Left renal cortex interstitium (tissue), 4 donors: ENCODE measurements at regions not wholly inside any gene's neighbourhood (a gene's known extent, or its start where the extent isn't known, plus 50 kb on each side); places are given as distances from the start of the nearest gene placed in this dataset.
"Not testable (repeated sequence)": the region's sequence is repeated elsewhere in the genome, so short reads cannot be mapped to it uniquely, and the experiment has no call there.

Source experiments
- DNase-seq, 4 donors: peaks; one replicate each; pipeline ENCODE4 v3.0.0-alpha.2; 2013; ENCODE audit warnings: low read depth in 4 of 4, low spot score in 2 of 4, missing footprints in 1 of 4

DNA sequence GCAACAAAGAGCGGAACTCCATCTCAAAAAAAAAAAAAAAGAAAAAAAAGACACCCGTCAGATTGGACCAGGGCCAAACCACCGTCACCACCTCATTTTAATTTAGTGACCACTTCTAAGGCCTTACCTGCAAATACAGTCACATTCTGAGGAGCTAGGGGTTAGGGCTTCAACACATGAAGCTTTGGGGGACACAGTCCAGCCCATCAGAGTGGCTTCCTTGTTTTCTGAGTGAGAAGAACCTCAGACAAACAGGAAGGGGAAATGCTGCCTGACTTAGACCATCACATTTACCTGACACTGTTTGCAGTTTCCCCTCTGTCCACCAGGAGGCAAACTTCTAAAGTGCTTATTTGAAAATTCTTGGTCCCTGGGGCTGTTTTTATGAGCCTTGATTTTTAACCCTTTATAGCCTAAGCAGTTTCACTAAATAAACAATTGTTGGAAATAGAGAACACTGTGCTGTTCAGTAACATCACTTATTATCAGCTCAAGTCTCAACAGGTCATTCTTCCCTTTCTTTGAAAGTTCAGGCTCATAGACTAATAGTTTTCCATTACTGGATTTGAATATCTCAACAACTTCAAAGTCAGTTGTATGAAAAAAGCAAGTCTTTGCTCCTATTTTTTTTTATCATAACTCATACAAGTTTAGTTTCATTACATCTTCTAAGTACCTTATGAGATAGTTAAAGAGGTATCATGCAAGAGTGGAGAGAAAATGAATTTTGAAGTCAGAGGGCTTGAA, 74.9 kb upstream of the WASF3 start:
- DNase-seq = peak; percentile 50 to 69 (median 54)

DNA sequence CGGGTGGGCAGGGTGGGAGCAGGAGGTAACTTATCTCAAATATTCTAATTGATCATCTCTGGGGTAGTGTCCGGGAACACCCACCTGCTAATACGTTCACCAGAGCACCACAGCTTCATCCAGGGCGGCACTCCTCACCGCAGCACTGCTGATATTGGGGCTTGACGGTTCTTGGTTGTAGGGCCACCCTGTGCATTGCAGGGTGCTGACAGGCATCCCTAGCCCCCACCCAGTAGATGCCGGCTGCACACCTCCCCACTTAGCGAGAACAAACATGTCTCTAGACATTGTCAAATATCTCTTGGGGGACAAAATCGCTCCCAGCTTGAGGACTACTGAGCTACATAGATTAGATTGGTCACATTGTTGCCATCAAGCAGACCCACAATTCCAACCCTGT, 73.9 kb upstream of the WASF3 start:
- no peak for DNase-seq

DNA sequence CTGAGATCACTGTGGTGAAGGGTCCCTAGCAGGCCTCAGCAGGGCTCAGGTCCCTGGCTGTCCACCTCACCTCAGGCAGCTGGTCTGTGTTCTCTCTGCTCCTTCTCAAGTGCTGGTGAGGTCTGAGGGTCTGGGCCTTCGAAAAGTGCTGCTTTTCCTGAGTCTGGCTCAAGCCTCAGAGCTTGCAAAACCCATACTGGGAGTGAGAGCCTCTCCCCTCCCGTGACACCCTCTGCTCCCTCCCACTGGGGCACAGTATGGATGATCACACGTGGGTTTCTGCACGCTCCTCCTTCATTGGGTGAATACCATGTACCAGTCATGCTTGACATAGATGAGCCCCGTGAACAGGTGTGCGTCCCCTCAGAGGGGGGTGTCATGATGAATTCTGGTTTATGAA, 73.3 kb upstream of the WASF3 start:
- no peak for DNase-seq

DNA sequence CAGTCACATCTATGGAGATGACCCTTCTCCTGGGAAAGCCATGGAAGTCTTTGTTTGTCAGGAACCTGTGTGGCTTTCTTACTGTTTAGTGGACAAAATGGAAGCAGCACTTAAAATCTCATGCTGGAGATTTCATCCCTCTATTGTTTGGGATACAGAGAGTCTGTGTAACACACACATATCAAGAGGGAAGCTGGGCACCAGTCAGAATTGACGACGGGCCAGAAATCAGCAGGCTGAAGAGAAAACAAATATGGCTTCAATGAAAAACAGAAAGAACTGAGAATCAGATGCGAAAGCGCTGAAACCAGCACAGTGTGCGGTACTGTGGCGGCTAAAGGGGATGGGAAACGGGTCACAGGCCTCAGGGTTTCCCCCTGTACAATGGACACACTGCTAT, 72.2 kb upstream of the WASF3 start:
- DNase-seq = no peak

GRCh38 chr13:26485786-26486185, 71.7 kb upstream of the WASF3 start:
- DNase-seq = no peak

DNA sequence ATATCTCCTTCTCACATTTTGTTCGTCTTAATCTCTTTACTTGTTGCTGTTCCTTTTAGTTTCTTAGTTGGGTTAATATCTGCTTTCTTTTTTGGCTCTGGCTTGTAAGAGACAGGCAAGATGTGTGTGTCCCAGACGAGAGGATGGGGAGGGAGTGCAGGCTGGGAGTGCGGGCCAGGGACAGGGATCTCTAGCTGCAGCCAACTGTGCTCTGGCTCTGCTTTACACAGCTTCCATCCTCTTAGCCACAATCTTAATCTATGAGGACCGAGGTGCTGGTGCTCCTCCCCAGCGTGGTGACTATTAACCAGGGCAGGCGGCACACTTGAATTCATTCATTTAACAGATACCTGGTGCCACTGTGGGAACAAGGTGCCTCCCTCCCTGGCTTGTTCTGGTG, 70.9 kb upstream of the WASF3 start:
- no peak for DNase-seq

GRCh38 chr13:26487781-26488180, 69.7 kb upstream of the WASF3 start:
- no peak for DNase-seq

GRCh38 chr13:26488236-26489003, 69.1 kb upstream of the WASF3 start:
- DNase-seq = no peak

GRCh38 chr13:26492301-26492700, 65.2 kb upstream of the WASF3 start:
- not testable (repeated sequence) for DNase-seq

GRCh38 chr13:26494571-26495195, 62.8 kb upstream of the WASF3 start:
- DNase-seq = no peak

DNA sequence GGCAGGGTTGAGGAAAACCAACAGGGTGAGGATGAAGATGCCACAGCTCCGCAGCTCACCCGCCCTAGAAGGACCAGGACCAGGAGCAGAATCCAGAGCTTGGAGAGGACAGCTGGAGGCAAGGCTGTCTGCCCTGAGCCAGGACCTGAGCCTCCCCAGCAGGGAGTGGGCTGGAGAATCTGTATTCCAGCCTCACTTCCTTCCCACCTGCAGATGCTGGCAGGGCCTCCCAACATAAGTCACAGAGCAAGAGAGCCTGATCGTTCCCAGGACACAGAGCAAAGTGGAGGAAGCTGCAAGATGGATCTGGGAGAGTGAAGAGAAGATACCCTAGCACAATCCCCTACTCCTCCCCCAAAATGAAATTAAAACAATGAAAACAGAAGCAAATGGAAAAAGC, 61.7 kb upstream of the WASF3 start:
- DNase-seq = no peak

GRCh38 chr13:26497968-26498511, 59.4 kb upstream of the WASF3 start:
- no peak for DNase-seq

GRCh38 chr13:26498656-26499601, 58.6 kb upstream of the WASF3 start:
- no peak for DNase-seq

- DNase-seq = no peak
These were observed 56.7 kb upstream of the WASF3 start for GRCh38 chr13:26500618-26501320.

- DNase-seq = no peak
These were observed 55.8 kb upstream of the WASF3 start for GRCh38 chr13:26501641-26502040.

- no peak for DNase-seq
These were observed 54.7 kb upstream of the WASF3 start for GRCh38 chr13:26502826-26503225.

GRCh38 chr13:26503826-26504594, 53.5 kb upstream of the WASF3 start:
- DNase-seq = no peak
